Ascending aorta (tissue), 2 donors: ENCODE measurements at regions not wholly inside any gene's neighbourhood (a gene's known extent, or its start where the extent isn't known, plus 50 kb on each side); places are given as distances from the start of the nearest gene placed in this dataset.
A peak's percentile ranks its signal among the peaks of the same experiment; 100 is the strongest.

ENCODE experiments used
- DNase-seq, 2 donors: peaks; one replicate each; pipeline ENCODE4 v3.0.0-alpha.2; 2019; ENCODE audit warnings: low spot score in 2 of 2
- H3K27ac ChIP-seq, 2 donors: fragments of 200-600 bp; sonication (generic); one replicate each; pipeline ENCODE4 v1.5.1; 2016 to 2017; ENCODE audit warnings: mild to moderate bottlenecking in 1 of 2
- H3K27me3 ChIP-seq: fragments of 200-600 bp; sonication (generic); one replicate; pipeline ENCODE4 v1.5.1; 2017
- H3K36me3 ChIP-seq, 2 donors: fragments of 200-600 bp; sonication (generic); one replicate each; pipeline ENCODE4 v1.5.1; 2016
- H3K4me1 ChIP-seq, 2 donors: fragments of 200-600 bp; sonication (generic); one replicate each; pipeline ENCODE4 v1.5.1; 2016 to 2017; ENCODE audit warnings: mild to moderate bottlenecking in 1 of 2
- H3K4me3 ChIP-seq, 2 donors: fragments of 200-600 bp; sonication (generic); one replicate each; pipeline ENCODE4 v1.5.1; 2016 to 2017; ENCODE audit warnings: mild to moderate bottlenecking in 1 of 2
- H3K9me3 ChIP-seq, 2 donors: fragments of 200-600 bp; sonication (generic); one replicate each; pipeline ENCODE4 v1.5.1; 2016
- intact Hi-C: fragments of 100-400 bp; cut with DNase I; formaldehyde crosslinking; loops from one replicate; pipeline ENCODE4 v1.15.1; 2023
- TF ChIP-seq, protein P1 (sequence below), 3 experiments: fragments of 200-600 bp in 2 of 3; fragments of 450-650 bp in 1 of 3; sonication (generic) in 2 of 3; IDR thresholded peaks; one replicate each; pipeline ENCODE4 v1.5.1; 2016 to 2019; ENCODE audit warnings: antibody characterized with exemption in 3 of 3, mild to moderate bottlenecking in 1 of 3, moderate library complexity in 1 of 3

GRCh38 chr1:83691953-83692500 is 306.9 kb downstream of the TTLL7 start:
- TF ChIP-seq, protein P1, sequence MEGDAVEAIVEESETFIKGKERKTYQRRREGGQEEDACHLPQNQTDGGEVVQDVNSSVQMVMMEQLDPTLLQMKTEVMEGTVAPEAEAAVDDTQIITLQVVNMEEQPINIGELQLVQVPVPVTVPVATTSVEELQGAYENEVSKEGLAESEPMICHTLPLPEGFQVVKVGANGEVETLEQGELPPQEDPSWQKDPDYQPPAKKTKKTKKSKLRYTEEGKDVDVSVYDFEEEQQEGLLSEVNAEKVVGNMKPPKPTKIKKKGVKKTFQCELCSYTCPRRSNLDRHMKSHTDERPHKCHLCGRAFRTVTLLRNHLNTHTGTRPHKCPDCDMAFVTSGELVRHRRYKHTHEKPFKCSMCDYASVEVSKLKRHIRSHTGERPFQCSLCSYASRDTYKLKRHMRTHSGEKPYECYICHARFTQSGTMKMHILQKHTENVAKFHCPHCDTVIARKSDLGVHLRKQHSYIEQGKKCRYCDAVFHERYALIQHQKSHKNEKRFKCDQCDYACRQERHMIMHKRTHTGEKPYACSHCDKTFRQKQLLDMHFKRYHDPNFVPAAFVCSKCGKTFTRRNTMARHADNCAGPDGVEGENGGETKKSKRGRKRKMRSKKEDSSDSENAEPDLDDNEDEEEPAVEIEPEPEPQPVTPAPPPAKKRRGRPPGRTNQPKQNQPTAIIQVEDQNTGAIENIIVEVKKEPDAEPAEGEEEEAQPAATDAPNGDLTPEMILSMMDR (IDR thresholded peaks at IDR 0.05), result no peak
- DNase-seq, result no peak
- intact Hi-C loops, result no loop called here
- Histone ChIP-seq H3K9me3 (no peaks in the 10 kb centered on the region), H3K4me3 (peak overlapping the region in 1 of 2 donors; percentile 49), H3K4me1 (peaks cover 0 to 6% of the 10 kb centered on the region in 2 donors), H3K27me3 (no peaks in the 10 kb centered on the region), H3K27ac (peak overlapping the region; percentile 53 to 59), H3K36me3 (no peaks in the 10 kb centered on the region)

DNA sequence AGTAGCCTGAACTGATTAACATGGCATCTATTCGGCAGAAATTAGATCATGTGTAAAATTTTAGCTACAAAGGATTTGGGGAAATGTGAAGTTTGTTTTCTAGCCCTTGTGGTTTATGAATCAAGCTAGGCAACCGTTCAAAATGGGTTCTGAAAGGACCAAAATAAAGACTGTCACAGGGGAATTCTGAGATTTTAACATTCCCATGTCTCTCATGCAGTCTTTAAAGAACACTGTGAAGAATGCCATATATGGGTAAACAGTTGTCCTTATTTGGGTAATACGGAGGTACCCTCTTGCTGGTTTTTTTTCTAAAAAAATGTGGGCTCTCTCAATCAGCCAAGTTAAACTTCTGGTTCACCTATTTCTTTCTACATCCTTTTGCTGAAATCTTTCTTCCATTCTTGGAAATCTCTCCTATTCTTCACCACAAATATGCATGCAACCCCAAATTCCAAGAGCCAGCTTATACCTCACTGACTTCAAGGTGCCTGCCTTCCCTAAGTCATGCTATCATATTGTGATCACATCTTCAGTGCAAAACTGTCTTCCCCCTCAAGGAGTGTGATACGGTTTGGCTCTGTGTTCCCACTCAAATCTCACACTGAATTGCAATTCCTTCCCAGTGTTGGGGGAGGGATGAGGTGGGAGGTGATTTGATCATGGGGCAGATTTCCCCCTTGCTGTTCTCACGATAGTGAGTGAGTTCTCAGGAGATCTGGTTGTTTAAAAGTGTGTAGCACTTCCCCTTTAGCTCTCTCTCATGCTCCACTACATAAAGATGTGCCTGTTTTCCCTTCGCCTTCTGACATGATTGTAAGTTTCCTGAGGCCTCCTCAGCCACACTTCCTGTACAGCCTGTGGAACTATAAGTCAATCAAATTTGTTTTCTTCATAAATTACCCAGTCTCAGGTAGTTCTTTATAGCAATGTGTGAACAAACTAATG is 308.7 kb downstream of the TTLL7 start:
- TF ChIP-seq, protein P1 (IDR thresholded peaks at IDR 0.05), result no peak
- Histone ChIP-seq H3K27ac (peak overlapping the region; percentile 10 to 43), H3K4me3 (no peak overlapping the region), H3K36me3 (no peaks in the 10 kb centered on the region), H3K9me3 (no peaks in the 10 kb centered on the region), H3K4me1 (peaks cover 0 to 6% of the 10 kb centered on the region in 2 donors), H3K27me3 (no peaks in the 10 kb centered on the region)
- intact Hi-C loops, result no loop called here
- DNase-seq, result no peak

- TF ChIP-seq, protein P1 (IDR thresholded peaks at IDR 0.05), result no peak
- intact Hi-C loops, result no loop called here
Measured at GRCh38 chr1:83682132-83682531, 316.8 kb downstream of the TTLL7 start.

DNA sequence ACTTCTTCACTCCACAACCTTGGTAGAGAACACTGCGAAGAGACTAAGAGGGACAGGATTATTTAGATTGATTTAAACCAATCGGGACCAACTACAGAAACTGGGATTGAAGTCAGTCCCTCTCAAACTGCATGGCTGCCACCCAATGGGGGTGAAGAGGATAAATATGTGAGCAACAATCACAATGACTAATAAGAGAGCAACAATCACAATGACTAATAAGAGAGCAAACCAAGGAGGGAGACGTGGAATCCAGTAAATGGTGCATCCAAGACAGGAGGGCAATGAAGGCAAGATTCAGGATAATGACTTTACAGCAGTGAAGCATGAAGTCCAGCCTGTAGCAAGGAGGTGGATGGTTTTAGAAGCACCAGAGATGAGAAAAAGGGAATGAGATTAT is 322.8 kb downstream of the TTLL7 start:
- intact Hi-C loops, result no loop called here
- no peaks in the 10 kb centered on the region for H3K27me3 ChIP-seq
- no peaks in the 10 kb centered on the region for H3K9me3 ChIP-seq
- H3K4me1 ChIP-seq, result no peaks in the 10 kb centered on the region
- no peaks in the 10 kb centered on the region for H3K36me3 ChIP-seq
- TF ChIP-seq, protein P1 (IDR thresholded peaks at IDR 0.05), result no peak
- no peak for DNase-seq
- H3K4me3 ChIP-seq, result no peak overlapping the region
- H3K27ac ChIP-seq, result no peak overlapping the region

More at GRCh38 chr1:83682132-83682531, 316.8 kb downstream of the TTLL7 start:
- H3K4me1 ChIP-seq, result no peaks in the 10 kb centered on the region
- no peaks in the 10 kb centered on the region for H3K36me3 ChIP-seq
- no peaks in the 10 kb centered on the region for H3K9me3 ChIP-seq
- DNase-seq, result no peak
- H3K27ac ChIP-seq, result no peak overlapping the region
- no peaks in the 10 kb centered on the region for H3K27me3 ChIP-seq
- no peak overlapping the region for H3K4me3 ChIP-seq

GRCh38 chr1:83673312-83673711 is 325.6 kb downstream of the TTLL7 start:
- H3K27ac ChIP-seq, result no peak overlapping the region
- H3K36me3 ChIP-seq, result no peaks in the 10 kb centered on the region
- no peaks in the 10 kb centered on the region for H3K9me3 ChIP-seq
- H3K4me1 ChIP-seq, result no peaks in the 10 kb centered on the region
- intact Hi-C loops, result no loop called here
- no peaks in the 10 kb centered on the region for H3K27me3 ChIP-seq
- TF ChIP-seq, protein P1 (IDR thresholded peaks at IDR 0.05), result no peak
- DNase-seq, result no peak
- no peak overlapping the region for H3K4me3 ChIP-seq
